Upper lobe of left lung (tissue), 4 donors: ENCODE measurements at regions not wholly inside any gene's neighbourhood (a gene's known extent, or its start where the extent isn't known, plus 50 kb on each side); places are given as distances from the start of the nearest gene placed in this dataset.

Source experiments
- POLR2A ChIP-seq, 4 donors: fragments of 450-650 bp; IDR thresholded peaks; one replicate each; pipeline ENCODE4 v1.5.1; 2016 to 2017; ENCODE audit warnings: antibody characterized with exemption in 4 of 4, mild to moderate bottlenecking in 2 of 4
- POLR2AphosphoS5 ChIP-seq, 2 donors: sonication (generic); formaldehyde crosslinking; IDR thresholded peaks; one replicate each; pipeline ENCODE4 v1.5.1; 2017; ENCODE audit warnings: antibody characterized with exemption in 2 of 2
- TF ChIP-seq, protein P1 (sequence below), 6 experiments: fragments of 450-650 bp in 4 of 6; fragments of 200-600 bp in 2 of 6; sonication (generic) in 2 of 6; IDR thresholded peaks; one replicate each; pipeline ENCODE4 v1.5.1; 2016 to 2019; ENCODE audit warnings: antibody characterized with exemption in 6 of 6

GRCh38 chr7:42543953-42544352, 306.9 kb upstream of the GLI3 start:
- TF ChIP-seq POLR2A (IDR thresholded peaks at IDR 0.05) = no peak
- TF ChIP-seq, protein P1, sequence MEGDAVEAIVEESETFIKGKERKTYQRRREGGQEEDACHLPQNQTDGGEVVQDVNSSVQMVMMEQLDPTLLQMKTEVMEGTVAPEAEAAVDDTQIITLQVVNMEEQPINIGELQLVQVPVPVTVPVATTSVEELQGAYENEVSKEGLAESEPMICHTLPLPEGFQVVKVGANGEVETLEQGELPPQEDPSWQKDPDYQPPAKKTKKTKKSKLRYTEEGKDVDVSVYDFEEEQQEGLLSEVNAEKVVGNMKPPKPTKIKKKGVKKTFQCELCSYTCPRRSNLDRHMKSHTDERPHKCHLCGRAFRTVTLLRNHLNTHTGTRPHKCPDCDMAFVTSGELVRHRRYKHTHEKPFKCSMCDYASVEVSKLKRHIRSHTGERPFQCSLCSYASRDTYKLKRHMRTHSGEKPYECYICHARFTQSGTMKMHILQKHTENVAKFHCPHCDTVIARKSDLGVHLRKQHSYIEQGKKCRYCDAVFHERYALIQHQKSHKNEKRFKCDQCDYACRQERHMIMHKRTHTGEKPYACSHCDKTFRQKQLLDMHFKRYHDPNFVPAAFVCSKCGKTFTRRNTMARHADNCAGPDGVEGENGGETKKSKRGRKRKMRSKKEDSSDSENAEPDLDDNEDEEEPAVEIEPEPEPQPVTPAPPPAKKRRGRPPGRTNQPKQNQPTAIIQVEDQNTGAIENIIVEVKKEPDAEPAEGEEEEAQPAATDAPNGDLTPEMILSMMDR (IDR thresholded peaks at IDR 0.05) = no peak
- TF ChIP-seq POLR2AphosphoS5 (IDR thresholded peaks at IDR 0.05) = no peak
